Left lung (tissue), 4 donors: ENCODE measurements at regions not wholly inside any gene's neighbourhood (a gene's known extent, or its start where the extent isn't known, plus 50 kb on each side); places are given as distances from the start of the nearest gene placed in this dataset.

Source experiments
- ATAC-seq: fragments of 200-7000 bp; cut with Tn5 transposase; one replicate; pipeline ENCODE4 v1.9.1; 2020; ENCODE audit warnings: moderate library complexity
- DNase-seq, 4 donors: peaks; one replicate each; pipeline ENCODE4 v3.0.0-alpha.2; 2013 to 2020
- H3K27ac ChIP-seq, 2 donors: fragments of 200-600 bp; sonication (generic) in 1 of 2; one replicate each; pipeline versions ENCODE4 v1.5.0 to v1.8.0; 2020 to 2021
- H3K27me3 ChIP-seq, 2 donors: fragments of 200-600 bp; sonication (generic) in 1 of 2; one replicate each; pipeline versions ENCODE4 v1.5.0 to v1.8.0; 2020 to 2021
- H3K36me3 ChIP-seq, 2 donors: fragments of 200-600 bp; sonication (generic) in 1 of 2; one replicate each; pipeline versions ENCODE4 v1.5.0 to v1.8.0; 2020 to 2021
- H3K4me1 ChIP-seq, 2 donors: fragments of 200-600 bp; one replicate each; pipeline ENCODE4 v1.8.0; 2021
- H3K4me3 ChIP-seq, 2 donors: fragments of 200-600 bp; sonication (generic) in 1 of 2; one replicate each; pipeline versions ENCODE4 v1.5.0 to v1.8.0; 2020 to 2021; ENCODE audit warnings: mild to moderate bottlenecking in 1 of 2
- H3K9me3 ChIP-seq, 2 donors: fragments of 200-600 bp; sonication (generic) in 1 of 2; one replicate each; pipeline versions ENCODE4 v1.5.0 to v1.8.0; 2020 to 2021
- CTCF ChIP-seq, 2 donors: fragments of 200-600 bp; sonication (generic) in 1 of 2; IDR thresholded peaks; one replicate each; pipeline versions ENCODE4 v1.5.0 to v1.8.0; 2021; ENCODE audit warnings: antibody characterized with exemption in 2 of 2
- intact Hi-C, 2 donors: fragments of 100-400 bp; cut with DNase I; formaldehyde crosslinking; loops; one replicate each; pipeline versions ENCODE4 v1.11.2 to v1.14.2; 2022
- donor health status: DM: no; HTN: yes; CAD: no.
- donor health status: DM: no; HTN: no; CAD: no.

- ATAC-seq = no peak
- H3K4me3 ChIP-seq = no peak overlapping the region
- H3K4me1 ChIP-seq = no peaks in the 10 kb centered on the region
- H3K9me3 ChIP-seq = no peaks in the 10 kb centered on the region
- no peaks in the 10 kb centered on the region for H3K36me3 ChIP-seq
- no peak for DNase-seq
- intact Hi-C loops = no loop called here
- no peak overlapping the region for H3K27ac ChIP-seq
- TF ChIP-seq CTCF (IDR thresholded peaks at IDR 0.05) = no peak
- no peaks in the 10 kb centered on the region for H3K27me3 ChIP-seq
Measured at GRCh38 chr3:156030723-156031122, 89.7 kb upstream of the KCNAB1 start.

- intact Hi-C loops = no loop called here
Measured at GRCh38 chr3:156033428-156033827, 87.0 kb upstream of the KCNAB1 start.

GRCh38 chr3:156035158-156035557 lies 85.2 kb upstream of the KCNAB1 start:
- H3K27ac ChIP-seq = no peak overlapping the region
- no peak overlapping the region for H3K4me3 ChIP-seq
- intact Hi-C loops = no loop called here
- no peaks in the 10 kb centered on the region for H3K9me3 ChIP-seq
- no peak for TF ChIP-seq CTCF (IDR thresholded peaks at IDR 0.05)
- DNase-seq (no peak), ATAC-seq (no peak)
- no peaks in the 10 kb centered on the region for H3K36me3 ChIP-seq
- no peaks in the 10 kb centered on the region for H3K27me3 ChIP-seq
- no peaks in the 10 kb centered on the region for H3K4me1 ChIP-seq

More at GRCh38 chr3:156033428-156033827, 87.0 kb upstream of the KCNAB1 start:
- ATAC-seq (no peak), DNase-seq (no peak)
- Histone ChIP-seq H3K36me3 (no peaks in the 10 kb centered on the region), H3K9me3 (no peaks in the 10 kb centered on the region), H3K4me1 (no peaks in the 10 kb centered on the region), H3K27ac (no peak overlapping the region), H3K27me3 (no peaks in the 10 kb centered on the region), H3K4me3 (no peak overlapping the region)
- no peak for TF ChIP-seq CTCF (IDR thresholded peaks at IDR 0.05)

- no peak for TF ChIP-seq CTCF (IDR thresholded peaks at IDR 0.05)
- H3K4me3 ChIP-seq = no peak overlapping the region
- ATAC-seq (no peak), DNase-seq (no peak)
- no peak overlapping the region for H3K27ac ChIP-seq
- no peaks in the 10 kb centered on the region for H3K9me3 ChIP-seq
- intact Hi-C loops = no loop called here
- no peaks in the 10 kb centered on the region for H3K27me3 ChIP-seq
- no peaks in the 10 kb centered on the region for H3K4me1 ChIP-seq
- H3K36me3 ChIP-seq = no peaks in the 10 kb centered on the region
Measured at GRCh38 chr3:156036258-156037053, 83.9 kb upstream of the KCNAB1 start.

- intact Hi-C loops = no loop called here
- Histone ChIP-seq H3K4me1 (no peaks in the 10 kb centered on the region), H3K36me3 (no peaks in the 10 kb centered on the region), H3K27ac (no peak overlapping the region), H3K9me3 (no peaks in the 10 kb centered on the region), H3K27me3 (no peaks in the 10 kb centered on the region), H3K4me3 (no peak overlapping the region)
- no peak for ATAC-seq
- DNase-seq = no peak
- TF ChIP-seq CTCF (IDR thresholded peaks at IDR 0.05) = no peak
Measured at GRCh38 chr3:156037356-156037755, 83.0 kb upstream of the KCNAB1 start.
